Calu3 (cell line): ENCODE measurements at regions not wholly inside any gene's neighbourhood (a gene's known extent, or its start where the extent isn't known, plus 50 kb on each side); places are given as distances from the start of the nearest gene placed in this dataset.

Source experiments
- BruUV-seq: library from RNA; stranded (reverse); fragments of 400-500 nt; replicated peaks from 2 replicates; lab custom pipeline; 2021; lab: Mats Ljungman, UMichigan
- CTCF ChIA-PET: fragments of 300-600 bp; sonication (Branson Sonifier 250); formaldehyde crosslinking; loops from one replicate; lab custom pipeline; 2022; ENCODE audit warnings: antibody characterized with exemption; lab: Charles Lee
- DNase-seq: peaks from one replicate; pipeline ENCODE4 v3.0.0; 2022
- H3K27ac Mint-ChIP-seq: one replicate; pipeline ENCODE4 v1.8.0; 2022; ENCODE audit warnings: mixed read lengths; ENCODE audit not compliant: unreplicated experiment
- H3K27me3 Mint-ChIP-seq: one replicate; pipeline ENCODE4 v1.8.0; 2022; ENCODE audit warnings: mixed read lengths; ENCODE audit not compliant: unreplicated experiment
- H3K36me3 Mint-ChIP-seq: one replicate; pipeline ENCODE4 v1.8.0; 2022; ENCODE audit warnings: mild to moderate bottlenecking, moderate library complexity, mixed read lengths; ENCODE audit not compliant: insufficient read depth, unreplicated experiment
- H3K4me1 Mint-ChIP-seq: one replicate; pipeline ENCODE4 v1.8.0; 2022; ENCODE audit warnings: mild to moderate bottlenecking, low read depth, mixed read lengths; ENCODE audit not compliant: unreplicated experiment
- H3K4me3 Mint-ChIP-seq: one replicate; pipeline ENCODE4 v1.8.0; 2022; ENCODE audit warnings: mild to moderate bottlenecking, low read depth, moderate library complexity, mixed read lengths; ENCODE audit not compliant: unreplicated experiment
- H3K9me3 Mint-ChIP-seq: one replicate; pipeline ENCODE4 v1.8.0; 2022; ENCODE audit warnings: low read depth, mixed read lengths; ENCODE audit not compliant: unreplicated experiment
- CTCF ChIP-seq: fragments of 200-600 bp; IDR thresholded peaks from one replicate; pipeline ENCODE4 v1.8.0; 2022; ENCODE audit warnings: antibody characterized with exemption; ENCODE audit not compliant: unreplicated experiment
- intact Hi-C: fragments of 100-400 bp; cut with micrococcal nuclease; formaldehyde crosslinking; loops from one replicate; pipeline ENCODE4 v1.10.0; 2022; ENCODE audit not compliant: unreplicated experiment

GRCh38 chr3:150254309-150254708 is 153.8 kb upstream of the TSC22D2 start:
- Mint-ChIP-seq H3K27ac (no peak overlapping the region), H3K9me3 (peaks cover 1% of the 10 kb centered on the region), H3K27me3 (no peaks in the 10 kb centered on the region), H3K4me3 (no peak overlapping the region), H3K36me3 (no peaks in the 10 kb centered on the region), H3K4me1 (peaks cover 33% of the 10 kb centered on the region)
- TF ChIP-seq CTCF = no peak
- intact Hi-C loops = no loop called here
- no peak for DNase-seq
- CTCF ChIA-PET = interaction anchor here (0.7 kb wide), 3 partner anchors 32 to 148 kb away, joined by 3 to 4 read pairs (median 3); no protein-coding TSS in a partner anchor
- BruUV-seq = no TSS peak

GRCh38 chr3:150253622-150254021 is 154.5 kb upstream of the TSC22D2 start:
- H3K36me3 Mint-ChIP-seq = no peaks in the 10 kb centered on the region
- no peak overlapping the region for H3K27ac Mint-ChIP-seq
- H3K9me3 Mint-ChIP-seq = no peaks in the 10 kb centered on the region
- no peak overlapping the region for H3K4me3 Mint-ChIP-seq
- H3K4me1 Mint-ChIP-seq = peaks cover 39% of the 10 kb centered on the region
- CTCF ChIA-PET = no interaction called here
- intact Hi-C loops = no loop called here
- peak; percentile 31 for DNase-seq
- H3K27me3 Mint-ChIP-seq = no peaks in the 10 kb centered on the region
- no TSS peak for BruUV-seq
- TF ChIP-seq CTCF = no peak

GRCh38 chr3:150252462-150252861 is 155.6 kb upstream of the TSC22D2 start:
- BruUV-seq = no TSS peak
- Mint-ChIP-seq H3K9me3 (no peaks in the 10 kb centered on the region), H3K4me3 (no peak overlapping the region), H3K27me3 (no peaks in the 10 kb centered on the region), H3K4me1 (peaks cover 45% of the 10 kb centered on the region), H3K27ac (no peak overlapping the region), H3K36me3 (no peaks in the 10 kb centered on the region)
- intact Hi-C loops = no loop called here
- no peak for TF ChIP-seq CTCF
- CTCF ChIA-PET = interaction anchor here (0.6 to 3.2 kb wide), 2 partner anchors 11 to 59 kb away, joined by 5 to 11 read pairs; no protein-coding TSS in a partner anchor
- no peak for DNase-seq

GRCh38 chr3:150251187-150252062 is 156.7 kb upstream of the TSC22D2 start:
- CTCF ChIA-PET = interaction anchor here (1.4 to 3.2 kb wide), 3 partner anchors 10 to 157 kb away, joined by 3 to 11 read pairs (median 10); no protein-coding TSS in a partner anchor
- Mint-ChIP-seq H3K36me3 (no peaks in the 10 kb centered on the region), H3K27me3 (no peaks in the 10 kb centered on the region), H3K27ac (no peak overlapping the region), H3K9me3 (no peaks in the 10 kb centered on the region), H3K4me1 (peaks cover 45% of the 10 kb centered on the region), H3K4me3 (no peak overlapping the region)
- BruUV-seq = no TSS peak
- no peak for TF ChIP-seq CTCF
- DNase-seq = no peak
- intact Hi-C loops = no loop called here
